HL-60 (cell line): ENCODE measurements at regions not wholly inside any gene's neighbourhood (a gene's known extent, or its start where the extent isn't known, plus 50 kb on each side); places are given as distances from the start of the nearest gene placed in this dataset.

Experiments
- DNase-seq, 2 experiments: peaks; one replicate each; pipeline ENCODE4 v3.0.0-alpha.2; 2010 to 2020; ENCODE audit warnings: low read depth in 1 of 2, low spot score in 1 of 2
- H3K27ac ChIP-seq: fragments of 250-450 bp; sonication (Bioruptor Pico); replicated peaks from 2 replicates; pipeline ENCODE4 v1.5.1; 2020; ENCODE audit warnings: mild to moderate bottlenecking, moderate library complexity
- H3K27me3 ChIP-seq: fragments of 250-450 bp; sonication (Bioruptor Pico); 2 replicates; pipeline ENCODE4 v1.5.1; 2021; ENCODE audit warnings: mild to moderate bottlenecking, moderate library complexity; ENCODE audit not compliant: insufficient read depth, poor library complexity, severe bottlenecking
- H3K4me3 ChIP-seq: replicated peaks from 2 replicates; pipeline ENCODE4 v1.5.1; 2011; ENCODE audit warnings: mild to moderate bottlenecking, control low read depth, low read length; ENCODE audit not compliant: insufficient read depth
- CTCF ChIP-seq: IDR thresholded peaks from one replicate; pipeline ENCODE4 v1.5.1; 2011; ENCODE audit warnings: low read length, control low read depth, inconsistent platforms; ENCODE audit not compliant: insufficient read depth
- GABPA ChIP-seq: IDR thresholded peaks from 2 replicates; pipeline ENCODE4 v1.6.1; 2012; ENCODE audit warnings: low read depth
- POLR2AphosphoS5 ChIP-seq: IDR thresholded peaks from 2 replicates; pipeline ENCODE4 v1.6.1; 2012; ENCODE audit warnings: low read depth
- REST ChIP-seq: IDR thresholded peaks from 2 replicates; pipeline ENCODE4 v1.6.1; 2012; ENCODE audit warnings: low read depth; ENCODE audit not compliant: insufficient replicate concordance
- SPI1 ChIP-seq: IDR thresholded peaks from 2 replicates; pipeline ENCODE4 v1.6.1; 2012; ENCODE audit warnings: low read depth, mild to moderate bottlenecking, borderline replicate concordance

GRCh38 chr15:85318048-85318731 lies 62.2 kb upstream of the AKAP13 start:
- H3K4me3 ChIP-seq, result no peak overlapping the region
- no peak overlapping the region for H3K27ac ChIP-seq
- DNase-seq, result no peak
- H3K27me3 ChIP-seq, result no peaks in the 10 kb centered on the region
- TF ChIP-seq CTCF (no peak), SPI1 (no peak), REST (no peak), GABPA (no peak), POLR2AphosphoS5 (no peak)

GRCh38 chr15:85318732-85319076 lies 61.7 kb upstream of the AKAP13 start:
- Histone ChIP-seq H3K27ac (no peak overlapping the region), H3K27me3 (no peaks in the 10 kb centered on the region), H3K4me3 (no peak overlapping the region)
- TF ChIP-seq REST (no peak), CTCF (no peak), SPI1 (no peak), GABPA (no peak)
- no peak for DNase-seq

- H3K4me3 ChIP-seq, result no peak overlapping the region
- H3K27me3 ChIP-seq, result no peaks in the 10 kb centered on the region
- DNase-seq, result no peak
- TF ChIP-seq SPI1, result no peak
- no peak for TF ChIP-seq GABPA
- TF ChIP-seq CTCF, result no peak
- no peak overlapping the region for H3K27ac ChIP-seq
Measured at GRCh38 chr15:85324202-85324601, 56.2 kb upstream of the AKAP13 start.

GRCh38 chr15:85325834-85326233 lies 54.6 kb upstream of the AKAP13 start:
- Histone ChIP-seq H3K27me3 (no peaks in the 10 kb centered on the region), H3K4me3 (no peak overlapping the region), H3K27ac (no peak overlapping the region)
- no peak for TF ChIP-seq CTCF
- TF ChIP-seq POLR2AphosphoS5, result no peak
- TF ChIP-seq REST, result no peak
- no peak for TF ChIP-seq SPI1
- no peak for TF ChIP-seq GABPA
- DNase-seq, result no peak
